ENCODE measurements at regions not wholly inside any gene's neighbourhood (a gene's known extent, or its start where the extent isn't known, plus 50 kb on each side); places are given as distances from the start of the nearest gene placed in this dataset.

- Histone ChIP-seq H3K4me3 (IDR thresholded peaks at IDR 0.05; ENCODE audit: insufficient read depth, low read depth, low read length) (no peak overlapping the region), H3K9ac (no peak overlapping the region), H3K27me3 (ENCODE audit: insufficient read depth, low read depth) (no peaks in the 10 kb centered on the region), H3K4me1 (ENCODE audit: low read depth, poor library complexity, severe bottlenecking) (no peaks in the 10 kb centered on the region), H3K79me2 (ENCODE audit: insufficient read depth, low read depth) (no peaks in the 10 kb centered on the region), H3K4me2 (no peak overlapping the region), H4K20me1 (ENCODE audit: insufficient read depth) (no peaks in the 10 kb centered on the region), H3K36me3 (ENCODE audit: insufficient read depth) (no peaks in the 10 kb centered on the region), H3K27ac (no peak overlapping the region), H2AFZ (ENCODE audit: low read depth) (no peak overlapping the region)
- TF ChIP-seq CTCF (conservative IDR thresholded peaks at IDR 0.05; ENCODE audit: low read depth, low read length): no peak
Measured at GRCh38 chr3:36149447-36149865, 230.8 kb upstream of the STAC start.

- Histone ChIP-seq H4K20me1 (ENCODE audit: insufficient read depth) (no peaks in the 10 kb centered on the region), H3K9ac (no peak overlapping the region), H3K79me2 (ENCODE audit: insufficient read depth, low read depth) (no peaks in the 10 kb centered on the region), H3K27me3 (ENCODE audit: insufficient read depth, low read depth) (no peaks in the 10 kb centered on the region), H3K27ac (no peak overlapping the region), H3K4me2 (no peak overlapping the region), H3K4me3 (IDR thresholded peaks at IDR 0.05; ENCODE audit: insufficient read depth, low read depth, low read length) (no peak overlapping the region), H2AFZ (ENCODE audit: low read depth) (no peak overlapping the region), H3K36me3 (ENCODE audit: insufficient read depth) (no peaks in the 10 kb centered on the region), H3K4me1 (ENCODE audit: low read depth, poor library complexity, severe bottlenecking) (no peaks in the 10 kb centered on the region)
- TF ChIP-seq CTCF (conservative IDR thresholded peaks at IDR 0.05; ENCODE audit: low read depth, low read length): no peak
Measured at GRCh38 chr3:36155515-36155914, 224.8 kb upstream of the STAC start.

- no peak for TF ChIP-seq CTCF (conservative IDR thresholded peaks at IDR 0.05; ENCODE audit: low read depth, low read length)
- Histone ChIP-seq H4K20me1 (ENCODE audit: insufficient read depth) (no peaks in the 10 kb centered on the region), H3K4me2 (no peak overlapping the region), H3K36me3 (ENCODE audit: insufficient read depth) (no peaks in the 10 kb centered on the region), H3K27me3 (ENCODE audit: insufficient read depth, low read depth) (no peaks in the 10 kb centered on the region), H3K4me3 (IDR thresholded peaks at IDR 0.05; ENCODE audit: insufficient read depth, low read depth, low read length) (no peak overlapping the region), H2AFZ (ENCODE audit: low read depth) (no peak overlapping the region), H3K27ac (no peak overlapping the region), H3K9ac (no peak overlapping the region), H3K4me1 (ENCODE audit: low read depth, poor library complexity, severe bottlenecking) (no peaks in the 10 kb centered on the region), H3K79me2 (ENCODE audit: insufficient read depth, low read depth) (no peaks in the 10 kb centered on the region)
Measured at GRCh38 chr3:36164400-36164799, 215.9 kb upstream of the STAC start.

- no peaks in the 10 kb centered on the region for H3K36me3 ChIP-seq (ENCODE audit: insufficient read depth)
- H3K4me2 ChIP-seq: no peak overlapping the region
- H3K9ac ChIP-seq: no peak overlapping the region
Measured at GRCh38 chr3:36165509-36166290, 214.6 kb upstream of the STAC start.

More at GRCh38 chr3:36165509-36166290, 214.6 kb upstream of the STAC start:
- H2AFZ ChIP-seq (ENCODE audit: low read depth): no peak overlapping the region
- H3K4me1 ChIP-seq (ENCODE audit: low read depth, poor library complexity, severe bottlenecking): no peaks in the 10 kb centered on the region
- no peak for TF ChIP-seq CTCF (conservative IDR thresholded peaks at IDR 0.05; ENCODE audit: low read depth, low read length)
- no peaks in the 10 kb centered on the region for H3K27me3 ChIP-seq (ENCODE audit: insufficient read depth, low read depth)
- H3K27ac ChIP-seq: no peak overlapping the region
- H3K79me2 ChIP-seq (ENCODE audit: insufficient read depth, low read depth): no peaks in the 10 kb centered on the region
- H3K4me3 ChIP-seq (IDR thresholded peaks at IDR 0.05; ENCODE audit: insufficient read depth, low read depth, low read length): no peak overlapping the region
- H4K20me1 ChIP-seq (ENCODE audit: insufficient read depth): no peaks in the 10 kb centered on the region
